ENCODE measurements at regions not wholly inside any gene's neighbourhood (a gene's known extent, or its start where the extent isn't known, plus 50 kb on each side); places are given as distances from the start of the nearest gene placed in this dataset.

DNA sequence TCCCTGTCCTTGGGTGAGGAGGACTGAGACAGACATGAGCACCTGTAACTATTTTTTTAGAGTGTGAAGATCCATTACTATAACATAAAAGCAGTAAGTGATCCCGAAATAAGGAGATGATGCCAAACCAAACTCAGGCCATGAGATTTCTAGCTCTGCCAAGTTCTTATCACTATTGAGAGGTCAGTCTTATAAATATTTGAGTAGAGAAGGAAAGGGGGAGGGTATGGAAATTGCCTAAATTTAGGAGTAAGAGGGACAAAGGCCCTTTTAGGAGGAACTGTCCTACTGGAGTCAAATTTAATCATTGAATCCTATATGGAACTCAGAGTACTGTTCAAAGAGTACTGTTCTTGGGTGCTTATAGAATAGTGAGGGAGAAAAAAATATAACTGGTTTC, 326.9 kb upstream of the NAALADL2 start:
- TF ChIP-seq, protein P1, sequence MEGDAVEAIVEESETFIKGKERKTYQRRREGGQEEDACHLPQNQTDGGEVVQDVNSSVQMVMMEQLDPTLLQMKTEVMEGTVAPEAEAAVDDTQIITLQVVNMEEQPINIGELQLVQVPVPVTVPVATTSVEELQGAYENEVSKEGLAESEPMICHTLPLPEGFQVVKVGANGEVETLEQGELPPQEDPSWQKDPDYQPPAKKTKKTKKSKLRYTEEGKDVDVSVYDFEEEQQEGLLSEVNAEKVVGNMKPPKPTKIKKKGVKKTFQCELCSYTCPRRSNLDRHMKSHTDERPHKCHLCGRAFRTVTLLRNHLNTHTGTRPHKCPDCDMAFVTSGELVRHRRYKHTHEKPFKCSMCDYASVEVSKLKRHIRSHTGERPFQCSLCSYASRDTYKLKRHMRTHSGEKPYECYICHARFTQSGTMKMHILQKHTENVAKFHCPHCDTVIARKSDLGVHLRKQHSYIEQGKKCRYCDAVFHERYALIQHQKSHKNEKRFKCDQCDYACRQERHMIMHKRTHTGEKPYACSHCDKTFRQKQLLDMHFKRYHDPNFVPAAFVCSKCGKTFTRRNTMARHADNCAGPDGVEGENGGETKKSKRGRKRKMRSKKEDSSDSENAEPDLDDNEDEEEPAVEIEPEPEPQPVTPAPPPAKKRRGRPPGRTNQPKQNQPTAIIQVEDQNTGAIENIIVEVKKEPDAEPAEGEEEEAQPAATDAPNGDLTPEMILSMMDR (IDR thresholded peaks at IDR 0.05; ENCODE audit: insufficient read depth, low read depth, low read length), result no peak
- no peak for TF ChIP-seq EZH2 (IDR thresholded peaks at IDR 0.05; ENCODE audit: insufficient read depth, low read length)
